ENCODE measurements at regions not wholly inside any gene's neighbourhood (a gene's known extent, or its start where the extent isn't known, plus 50 kb on each side); places are given as distances from the start of the nearest gene placed in this dataset.

DNA sequence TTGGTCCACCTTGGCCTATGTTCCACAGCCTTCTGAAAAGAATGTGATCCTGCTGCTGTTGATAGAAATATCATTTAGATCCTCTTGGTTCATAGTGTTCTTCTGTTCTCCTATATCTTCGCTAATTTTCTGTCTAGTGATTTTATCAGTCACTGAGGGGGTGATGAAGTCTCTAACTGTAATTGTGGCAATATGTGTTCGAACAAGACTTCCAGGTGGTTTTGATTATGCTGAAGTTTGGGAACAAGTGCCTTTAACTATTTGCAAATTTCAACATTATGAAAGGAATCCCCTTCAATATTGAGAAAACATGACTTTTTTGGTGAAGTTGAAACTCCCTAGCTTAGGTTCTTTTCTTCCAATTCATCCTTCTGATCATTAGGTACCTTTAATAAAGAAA, 140.4 kb downstream of the MTX2 start:
- no peak for TF ChIP-seq EZH2 (IDR thresholded peaks at IDR 0.05; ENCODE audit: borderline replicate concordance)
- TF ChIP-seq, protein P1, sequence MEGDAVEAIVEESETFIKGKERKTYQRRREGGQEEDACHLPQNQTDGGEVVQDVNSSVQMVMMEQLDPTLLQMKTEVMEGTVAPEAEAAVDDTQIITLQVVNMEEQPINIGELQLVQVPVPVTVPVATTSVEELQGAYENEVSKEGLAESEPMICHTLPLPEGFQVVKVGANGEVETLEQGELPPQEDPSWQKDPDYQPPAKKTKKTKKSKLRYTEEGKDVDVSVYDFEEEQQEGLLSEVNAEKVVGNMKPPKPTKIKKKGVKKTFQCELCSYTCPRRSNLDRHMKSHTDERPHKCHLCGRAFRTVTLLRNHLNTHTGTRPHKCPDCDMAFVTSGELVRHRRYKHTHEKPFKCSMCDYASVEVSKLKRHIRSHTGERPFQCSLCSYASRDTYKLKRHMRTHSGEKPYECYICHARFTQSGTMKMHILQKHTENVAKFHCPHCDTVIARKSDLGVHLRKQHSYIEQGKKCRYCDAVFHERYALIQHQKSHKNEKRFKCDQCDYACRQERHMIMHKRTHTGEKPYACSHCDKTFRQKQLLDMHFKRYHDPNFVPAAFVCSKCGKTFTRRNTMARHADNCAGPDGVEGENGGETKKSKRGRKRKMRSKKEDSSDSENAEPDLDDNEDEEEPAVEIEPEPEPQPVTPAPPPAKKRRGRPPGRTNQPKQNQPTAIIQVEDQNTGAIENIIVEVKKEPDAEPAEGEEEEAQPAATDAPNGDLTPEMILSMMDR (IDR thresholded peaks at IDR 0.05; ENCODE audit: poor library complexity): no peak
- TF ChIP-seq EZH2phosphoT487 (IDR thresholded peaks at IDR 0.05; ENCODE audit: low read depth, severe bottlenecking, unreplicated experiment): no peak
- Histone ChIP-seq H3K27ac (no peak overlapping the region), H3K9me3 (ENCODE audit: low read depth) (no peaks in the 10 kb centered on the region), H3K79me2 (no peaks in the 10 kb centered on the region), H3K9me2 (replicated peaks; ENCODE audit: insufficient read depth) (no peaks in the 10 kb centered on the region), H2AFZ (no peak overlapping the region), H4K20me1 (ENCODE audit: insufficient read depth, poor library complexity, severe bottlenecking) (no peaks in the 10 kb centered on the region), H3K4me2 (no peak overlapping the region), H3K4me3 (no peak overlapping the region), H3K36me3 (replicated peaks; ENCODE audit: insufficient read depth, low read depth) (no peaks in the 10 kb centered on the region), H3K4me1 (ENCODE audit: insufficient read depth) (no peaks in the 10 kb centered on the region), H3K27me3 (no peaks in the 10 kb centered on the region)
- DNase-seq (ENCODE audit: low spot score): no peak
- 69% methylated on average over 2 of the region's 2 CpGs for WGBS (ENCODE audit: low lambda C conversion rate, missing lambda C conversion rate)

DNA sequence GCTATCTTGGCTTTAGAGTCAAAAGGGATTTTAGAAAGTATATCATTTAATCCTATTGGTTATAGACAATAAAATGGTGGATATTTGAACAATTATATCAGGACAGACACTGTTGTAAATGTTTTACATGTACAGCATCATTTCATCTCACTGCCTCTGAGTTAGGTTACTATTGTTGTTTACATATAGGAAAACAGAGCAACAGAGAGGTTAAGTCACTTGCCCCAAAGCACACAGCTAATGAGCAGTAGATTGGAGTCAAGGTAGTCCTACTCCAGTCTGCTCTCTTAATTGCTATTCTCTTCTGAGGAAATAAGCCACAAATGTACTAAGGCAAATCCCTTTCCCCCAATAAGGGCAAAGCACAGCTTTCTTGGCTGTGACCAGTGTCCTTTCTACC, 142.9 kb downstream of the MTX2 start:
- no peaks in the 10 kb centered on the region for H3K27me3 ChIP-seq
- H3K79me2 ChIP-seq: no peaks in the 10 kb centered on the region
- no peak for TF ChIP-seq EZH2 (IDR thresholded peaks at IDR 0.05; ENCODE audit: borderline replicate concordance)
- no peak for TF ChIP-seq EZH2phosphoT487 (IDR thresholded peaks at IDR 0.05; ENCODE audit: low read depth, severe bottlenecking, unreplicated experiment)
- TF ChIP-seq, protein P1 (IDR thresholded peaks at IDR 0.05; ENCODE audit: poor library complexity): no peak
- no peak for DNase-seq (ENCODE audit: low spot score)
- no peaks in the 10 kb centered on the region for H3K4me1 ChIP-seq (ENCODE audit: insufficient read depth)
- H2AFZ ChIP-seq: no peak overlapping the region
- no peaks in the 10 kb centered on the region for H3K9me2 ChIP-seq (replicated peaks; ENCODE audit: insufficient read depth)
- H3K4me2 ChIP-seq: no peak overlapping the region
- H3K4me3 ChIP-seq: no peak overlapping the region
- H3K36me3 ChIP-seq (replicated peaks; ENCODE audit: insufficient read depth, low read depth): no peaks in the 10 kb centered on the region
- no peaks in the 10 kb centered on the region for H3K9me3 ChIP-seq (ENCODE audit: low read depth)
- H3K27ac ChIP-seq: no peak overlapping the region
- no peaks in the 10 kb centered on the region for H4K20me1 ChIP-seq (ENCODE audit: insufficient read depth, poor library complexity, severe bottlenecking)

DNA sequence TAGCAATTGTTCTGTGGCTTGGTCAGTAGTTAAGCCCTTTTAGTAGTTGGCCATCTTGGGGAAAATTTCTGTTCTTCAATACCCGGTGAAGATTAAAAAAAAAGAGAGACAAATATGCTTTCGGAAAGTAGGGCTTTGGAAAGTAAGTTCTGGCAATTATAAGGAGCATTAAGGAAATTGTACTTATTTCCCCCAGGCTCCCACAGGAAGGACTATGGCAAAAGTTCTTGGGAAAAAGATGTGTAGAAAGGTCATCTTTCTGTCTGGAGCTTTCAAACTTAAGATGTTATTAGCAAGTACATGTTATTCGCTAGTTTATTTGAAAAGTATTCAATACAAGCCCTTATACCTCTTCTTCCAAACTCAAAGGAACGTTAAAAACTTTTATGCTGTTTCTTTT, 144.5 kb downstream of the MTX2 start:
- DNase-seq (ENCODE audit: low spot score): no peak
- H3K4me1 ChIP-seq (ENCODE audit: insufficient read depth): no peaks in the 10 kb centered on the region
- no peak overlapping the region for H3K4me2 ChIP-seq
- no peaks in the 10 kb centered on the region for H3K79me2 ChIP-seq
- WGBS (ENCODE audit: low lambda C conversion rate, missing lambda C conversion rate): 89% methylated on average over 4 of the region's 4 CpGs
- H2AFZ ChIP-seq: no peak overlapping the region
- TF ChIP-seq EZH2phosphoT487 (IDR thresholded peaks at IDR 0.05; ENCODE audit: low read depth, severe bottlenecking, unreplicated experiment) (no peak), EZH2 (IDR thresholded peaks at IDR 0.05; ENCODE audit: borderline replicate concordance) (no peak)
- TF ChIP-seq, protein P1 (IDR thresholded peaks at IDR 0.05; ENCODE audit: poor library complexity): no peak
- H4K20me1 ChIP-seq (ENCODE audit: insufficient read depth, poor library complexity, severe bottlenecking): no peaks in the 10 kb centered on the region
- H3K27me3 ChIP-seq: no peaks in the 10 kb centered on the region
- no peak overlapping the region for H3K4me3 ChIP-seq
- no peak overlapping the region for H3K27ac ChIP-seq
- H3K9me3 ChIP-seq (ENCODE audit: low read depth): no peaks in the 10 kb centered on the region
- no peaks in the 10 kb centered on the region for H3K36me3 ChIP-seq (replicated peaks; ENCODE audit: insufficient read depth, low read depth)
- H3K9me2 ChIP-seq (replicated peaks; ENCODE audit: insufficient read depth): no peaks in the 10 kb centered on the region

DNA sequence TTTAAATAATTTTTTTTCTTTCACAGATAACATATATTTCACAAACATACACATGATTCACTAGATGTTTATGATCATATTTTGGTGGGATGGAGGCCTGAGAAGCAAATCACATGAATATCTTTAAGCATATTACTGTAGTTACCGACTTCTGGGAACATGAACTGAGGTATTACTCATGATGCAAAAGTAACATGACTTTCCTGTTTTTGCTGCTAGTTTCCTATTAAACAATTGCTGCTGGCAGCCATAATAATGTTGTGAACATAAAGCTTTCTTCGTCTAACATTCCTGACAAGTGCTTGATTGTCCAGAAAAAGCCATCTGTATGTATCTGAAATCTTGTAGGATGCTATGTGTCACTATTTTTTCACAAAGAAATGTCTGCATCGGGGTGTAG, 145.4 kb downstream of the MTX2 start:
- DNase-seq (ENCODE audit: low spot score): no peak
- Histone ChIP-seq H4K20me1 (ENCODE audit: insufficient read depth, poor library complexity, severe bottlenecking) (no peaks in the 10 kb centered on the region), H2AFZ (no peak overlapping the region), H3K4me3 (no peak overlapping the region), H3K27ac (no peak overlapping the region), H3K79me2 (no peaks in the 10 kb centered on the region), H3K27me3 (no peaks in the 10 kb centered on the region), H3K9me2 (replicated peaks; ENCODE audit: insufficient read depth) (no peaks in the 10 kb centered on the region), H3K4me1 (ENCODE audit: insufficient read depth) (no peaks in the 10 kb centered on the region), H3K36me3 (replicated peaks; ENCODE audit: insufficient read depth, low read depth) (no peaks in the 10 kb centered on the region), H3K9me3 (ENCODE audit: low read depth) (no peaks in the 10 kb centered on the region), H3K4me2 (no peak overlapping the region)
- TF ChIP-seq EZH2 (IDR thresholded peaks at IDR 0.05; ENCODE audit: borderline replicate concordance) (no peak), EZH2phosphoT487 (IDR thresholded peaks at IDR 0.05; ENCODE audit: low read depth, severe bottlenecking, unreplicated experiment) (no peak)
- TF ChIP-seq, protein P1 (IDR thresholded peaks at IDR 0.05; ENCODE audit: poor library complexity): no peak
- WGBS (ENCODE audit: low lambda C conversion rate, missing lambda C conversion rate): 87% methylated on average over 3 of the region's 3 CpGs
